Glutamatergic neuron (in vitro differentiated cells): ENCODE measurements at regions not wholly inside any gene's neighbourhood (a gene's known extent, or its start where the extent isn't known, plus 50 kb on each side); places are given as distances from the start of the nearest gene placed in this dataset.

ENCODE experiments used
- DNase-seq: peaks from one replicate; pipeline ENCODE4 v3.0.0; 2022
- H3K27ac Mint-ChIP-seq: one replicate; pipeline ENCODE4 v1.8.0; 2020; ENCODE audit warnings: mild to moderate bottlenecking, mixed read lengths, inconsistent platforms; ENCODE audit not compliant: unreplicated experiment
- H3K27me3 Mint-ChIP-seq: one replicate; pipeline ENCODE4 v1.8.0; 2020; ENCODE audit warnings: mild to moderate bottlenecking, moderate library complexity, mixed read lengths, inconsistent platforms; ENCODE audit not compliant: unreplicated experiment
- H3K36me3 Mint-ChIP-seq: one replicate; pipeline ENCODE4 v1.8.0; 2020; ENCODE audit warnings: mild to moderate bottlenecking, mixed read lengths, inconsistent platforms; ENCODE audit not compliant: unreplicated experiment
- H3K4me1 Mint-ChIP-seq: one replicate; pipeline ENCODE4 v1.8.0; 2020; ENCODE audit warnings: mild to moderate bottlenecking, low read depth, mixed read lengths, inconsistent platforms; ENCODE audit not compliant: unreplicated experiment
- H3K4me3 Mint-ChIP-seq: one replicate; pipeline ENCODE4 v1.8.0; 2020; ENCODE audit warnings: mild to moderate bottlenecking, mixed read lengths, inconsistent platforms; ENCODE audit not compliant: unreplicated experiment
- H3K9me3 Mint-ChIP-seq: one replicate; pipeline ENCODE4 v1.8.0; 2020; ENCODE audit warnings: mild to moderate bottlenecking, moderate library complexity, mixed read lengths, inconsistent platforms; ENCODE audit not compliant: unreplicated experiment
- CTCF ChIP-seq: fragments of 200-600 bp; sonication (generic); IDR thresholded peaks from one replicate; pipeline ENCODE4 v1.5.0; 2021; ENCODE audit not compliant: partially characterized antibody, unreplicated experiment

GRCh38 chr3:151579571-151580270 is 118.9 kb upstream of the IGSF10 start:
- no peak for DNase-seq
- H3K4me3 Mint-ChIP-seq = no peak overlapping the region
- no peak overlapping the region for H3K27ac Mint-ChIP-seq
- H3K27me3 Mint-ChIP-seq = no peaks in the 10 kb centered on the region
- no peaks in the 10 kb centered on the region for H3K9me3 Mint-ChIP-seq
- no peaks in the 10 kb centered on the region for H3K36me3 Mint-ChIP-seq
- peaks cover 8% of the 10 kb centered on the region for H3K4me1 Mint-ChIP-seq
- no peak for TF ChIP-seq CTCF

- Mint-ChIP-seq H3K9me3 (no peaks in the 10 kb centered on the region), H3K4me3 (no peak overlapping the region), H3K4me1 (no peaks in the 10 kb centered on the region), H3K27ac (no peak overlapping the region), H3K36me3 (no peaks in the 10 kb centered on the region), H3K27me3 (no peaks in the 10 kb centered on the region)
- peak; percentile 18 for TF ChIP-seq CTCF
- DNase-seq = no peak
Measured at GRCh38 chr3:151578495-151578894, 117.6 kb upstream of the IGSF10 start.

- H3K4me3 Mint-ChIP-seq = no peak overlapping the region
- no peak for TF ChIP-seq CTCF
- no peaks in the 10 kb centered on the region for H3K36me3 Mint-ChIP-seq
- H3K27ac Mint-ChIP-seq = no peak overlapping the region
- H3K9me3 Mint-ChIP-seq = no peaks in the 10 kb centered on the region
- H3K4me1 Mint-ChIP-seq = no peaks in the 10 kb centered on the region
- DNase-seq = no peak
- H3K27me3 Mint-ChIP-seq = no peaks in the 10 kb centered on the region
Measured at GRCh38 chr3:151576511-151577137, 115.8 kb upstream of the IGSF10 start.

GRCh38 chr3:151568184-151568583 is 107.3 kb upstream of the IGSF10 start:
- Mint-ChIP-seq H3K27me3 (no peaks in the 10 kb centered on the region), H3K27ac (no peak overlapping the region), H3K9me3 (no peaks in the 10 kb centered on the region), H3K4me3 (no peak overlapping the region), H3K4me1 (no peaks in the 10 kb centered on the region), H3K36me3 (no peaks in the 10 kb centered on the region)
- DNase-seq = no peak
- TF ChIP-seq CTCF = no peak

- Mint-ChIP-seq H3K36me3 (no peaks in the 10 kb centered on the region), H3K27ac (no peak overlapping the region), H3K4me1 (no peaks in the 10 kb centered on the region), H3K9me3 (no peaks in the 10 kb centered on the region), H3K27me3 (no peaks in the 10 kb centered on the region), H3K4me3 (no peak overlapping the region)
- DNase-seq = no peak
- no peak for TF ChIP-seq CTCF
Measured at GRCh38 chr3:151567477-151567876, 106.6 kb upstream of the IGSF10 start.
